DOHH2 (cell line): ENCODE measurements at regions not wholly inside any gene's neighbourhood (a gene's known extent, or its start where the extent isn't known, plus 50 kb on each side); places are given as distances from the start of the nearest gene placed in this dataset.

Source experiments
- EZH2phosphoT487 ChIP-seq: fragments of 200-600 bp; sonication (generic); IDR thresholded peaks from 2 replicates; pipeline ENCODE4 v1.6.1; 2017; ENCODE audit warnings: borderline replicate concordance, mild to moderate bottlenecking, antibody characterized with exemption, low read length, moderate library complexity, mixed read lengths
- TF ChIP-seq, protein P1 (sequence below): fragments of 200-600 bp; sonication (generic); IDR thresholded peaks from one replicate; pipeline ENCODE4 v1.5.1; 2014; ENCODE audit warnings: antibody characterized with exemption, mild to moderate bottlenecking, low read depth, low read length; ENCODE audit not compliant: poor library complexity, severe bottlenecking

DNA sequence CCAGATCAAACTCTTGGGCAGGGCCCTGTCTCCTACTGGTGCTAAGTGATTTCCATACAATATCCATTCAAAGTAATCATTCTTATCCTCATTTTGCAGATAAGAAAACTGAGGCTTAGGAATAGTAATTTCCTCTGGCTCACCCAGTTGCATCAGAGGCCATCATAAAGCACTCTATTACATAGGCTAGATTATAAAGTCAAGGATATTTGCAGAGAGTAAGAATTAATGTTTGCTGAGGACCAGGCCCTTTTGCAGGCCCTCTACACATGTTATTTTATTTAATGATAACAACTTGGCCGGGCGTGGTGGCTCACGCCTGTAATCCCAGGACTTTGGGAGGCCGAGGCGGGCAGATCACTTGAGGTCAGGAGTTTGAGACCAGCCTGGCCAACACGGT lies 316.8 kb downstream of the ZNF674 start:
- TF ChIP-seq, protein P1, sequence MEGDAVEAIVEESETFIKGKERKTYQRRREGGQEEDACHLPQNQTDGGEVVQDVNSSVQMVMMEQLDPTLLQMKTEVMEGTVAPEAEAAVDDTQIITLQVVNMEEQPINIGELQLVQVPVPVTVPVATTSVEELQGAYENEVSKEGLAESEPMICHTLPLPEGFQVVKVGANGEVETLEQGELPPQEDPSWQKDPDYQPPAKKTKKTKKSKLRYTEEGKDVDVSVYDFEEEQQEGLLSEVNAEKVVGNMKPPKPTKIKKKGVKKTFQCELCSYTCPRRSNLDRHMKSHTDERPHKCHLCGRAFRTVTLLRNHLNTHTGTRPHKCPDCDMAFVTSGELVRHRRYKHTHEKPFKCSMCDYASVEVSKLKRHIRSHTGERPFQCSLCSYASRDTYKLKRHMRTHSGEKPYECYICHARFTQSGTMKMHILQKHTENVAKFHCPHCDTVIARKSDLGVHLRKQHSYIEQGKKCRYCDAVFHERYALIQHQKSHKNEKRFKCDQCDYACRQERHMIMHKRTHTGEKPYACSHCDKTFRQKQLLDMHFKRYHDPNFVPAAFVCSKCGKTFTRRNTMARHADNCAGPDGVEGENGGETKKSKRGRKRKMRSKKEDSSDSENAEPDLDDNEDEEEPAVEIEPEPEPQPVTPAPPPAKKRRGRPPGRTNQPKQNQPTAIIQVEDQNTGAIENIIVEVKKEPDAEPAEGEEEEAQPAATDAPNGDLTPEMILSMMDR = no peak
- no peak for TF ChIP-seq EZH2phosphoT487
